HG03558 (cell line): ENCODE measurements at regions not wholly inside any gene's neighbourhood (a gene's known extent, or its start where the extent isn't known, plus 50 kb on each side); places are given as distances from the start of the nearest gene placed in this dataset.
"Not testable (repeated sequence)": the region's sequence is repeated elsewhere in the genome, so short reads cannot be mapped to it uniquely, and the experiment has no call there.

Experiments used
- ATAC-seq: cut with Tn5 transposase; IDR thresholded peaks from one replicate; pipeline ENCODE4 v1.9.1; 2021; ENCODE audit warnings: moderate number of reproducible peaks; ENCODE audit not compliant: unreplicated experiment; ENCODE audit errors: extremely low read depth

- no peak for ATAC-seq
Measured at GRCh38 chr10:109427411-109427810, 495.9 kb downstream of the XPNPEP1 start.

- ATAC-seq: no peak
Measured at GRCh38 chr10:109426987-109427386, 496.3 kb downstream of the XPNPEP1 start.

- ATAC-seq: no peak
Measured at GRCh38 chr10:109418795-109419194, 504.5 kb downstream of the XPNPEP1 start.

- no peak for ATAC-seq
Measured at GRCh38 chr10:109417803-109418202, 505.5 kb downstream of the XPNPEP1 start.

GRCh38 chr10:109412353-109412752, 511.0 kb downstream of the XPNPEP1 start:
- no peak for ATAC-seq

DNA sequence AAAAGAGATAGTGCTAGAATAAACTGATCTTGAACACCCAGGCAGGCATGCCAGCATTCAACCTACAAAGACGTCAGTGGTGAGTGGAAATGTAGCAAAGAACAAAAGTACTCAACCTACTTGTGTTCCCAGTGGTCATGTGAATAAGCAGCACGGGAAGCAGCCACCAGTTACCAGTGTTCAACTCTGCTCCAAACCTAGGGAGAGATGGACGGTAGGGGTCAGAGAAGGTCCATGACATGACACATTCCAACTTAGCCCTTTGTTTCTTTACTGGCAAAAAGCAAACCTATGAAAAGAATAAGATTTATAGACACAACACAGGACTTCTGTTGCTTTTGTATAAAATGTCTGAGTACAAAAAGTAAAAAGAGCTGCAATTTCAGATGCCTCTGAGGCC, 511.4 kb downstream of the XPNPEP1 start:
- ATAC-seq: no peak

- ATAC-seq: no peak
Measured at GRCh38 chr10:109405338-109405737, 518.0 kb downstream of the XPNPEP1 start.

GRCh38 chr10:109403551-109403950, 519.8 kb downstream of the XPNPEP1 start:
- no peak for ATAC-seq

DNA sequence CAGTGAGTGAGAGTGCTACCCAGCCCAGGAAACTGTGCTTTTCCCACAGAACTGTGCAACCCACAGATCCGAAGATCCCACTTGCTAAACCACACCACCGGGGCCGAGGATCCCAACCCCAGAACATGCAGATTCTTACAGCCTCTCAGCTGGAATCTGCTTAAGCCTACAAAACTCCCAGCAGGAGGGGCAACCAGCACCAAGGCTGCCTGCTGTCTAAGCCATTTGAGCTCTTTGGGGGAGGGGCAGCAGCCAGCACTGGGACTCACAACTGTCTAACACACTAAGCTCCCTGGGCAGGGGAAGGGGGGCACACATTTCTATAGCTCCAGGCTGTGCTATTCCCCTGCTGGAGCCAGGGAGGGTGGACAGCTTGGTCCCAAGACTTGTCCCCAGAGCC, 529.9 kb downstream of the XPNPEP1 start:
- ATAC-seq: no peak

GRCh38 chr10:109386921-109387320, 536.4 kb downstream of the XPNPEP1 start:
- ATAC-seq: no peak

DNA sequence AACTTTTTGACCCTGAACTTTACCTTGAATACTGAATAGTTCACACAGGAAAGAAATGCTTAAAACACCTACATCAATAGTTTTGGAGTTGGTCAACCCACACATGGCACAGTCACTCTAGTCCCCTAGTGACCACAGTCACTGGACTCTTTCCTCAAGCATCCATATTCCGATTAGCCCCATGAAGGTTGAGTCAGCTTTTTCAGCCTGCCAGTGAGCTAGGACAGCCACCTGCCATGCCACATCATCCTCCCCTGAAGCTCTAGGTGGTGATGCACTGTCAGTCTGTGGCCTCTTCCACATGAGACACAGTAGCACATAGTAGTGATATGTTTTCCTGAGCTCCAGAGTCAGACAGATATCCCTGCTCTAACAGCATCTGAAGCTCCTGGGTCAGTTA, 537.2 kb downstream of the XPNPEP1 start:
- ATAC-seq: no peak

GRCh38 chr10:109379186-109379585, 544.1 kb downstream of the XPNPEP1 start:
- no peak for ATAC-seq

DNA sequence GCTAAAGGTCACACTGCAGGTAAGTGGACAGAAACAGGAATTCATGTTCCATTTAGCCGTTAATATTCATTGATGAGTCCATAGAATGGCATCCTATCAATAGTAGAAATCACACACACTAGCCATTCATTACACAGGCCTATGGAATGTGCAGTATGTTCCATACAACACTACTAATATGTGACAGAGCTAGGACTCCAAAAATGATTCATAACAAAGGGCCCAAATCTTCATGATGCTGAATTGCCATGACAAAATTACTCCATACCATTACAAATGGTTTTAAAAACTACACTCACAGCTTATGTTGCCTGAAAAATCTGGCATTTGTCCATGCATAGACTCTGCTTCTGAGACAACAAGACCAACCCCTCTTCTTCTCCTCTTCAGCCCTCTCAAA, 549.1 kb downstream of the XPNPEP1 start:
- no peak for ATAC-seq

GRCh38 chr10:109359316-109359715, 564.0 kb downstream of the XPNPEP1 start:
- no peak for ATAC-seq

DNA sequence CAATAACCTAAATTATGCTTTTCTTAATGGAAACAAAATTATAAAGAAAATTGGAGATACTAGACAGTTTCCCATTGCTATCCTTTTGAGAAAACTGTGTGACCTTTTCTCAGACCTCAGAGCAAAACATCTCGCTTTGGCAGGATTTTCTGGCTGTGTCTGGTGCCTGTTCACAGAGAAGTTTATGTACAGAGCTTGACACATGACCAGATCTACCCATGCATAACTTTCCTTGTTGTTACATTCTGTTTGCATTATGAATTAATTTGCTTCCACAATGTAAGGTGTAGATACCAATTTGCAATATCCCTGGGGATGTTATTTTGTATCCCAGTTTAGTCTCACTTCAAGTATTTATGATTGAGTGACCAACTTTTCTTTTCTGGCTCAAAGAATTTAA, 565.0 kb downstream of the XPNPEP1 start:
- no peak for ATAC-seq

- ATAC-seq: no peak
Measured at GRCh38 chr10:109348324-109348723, 575.0 kb downstream of the XPNPEP1 start.

DNA sequence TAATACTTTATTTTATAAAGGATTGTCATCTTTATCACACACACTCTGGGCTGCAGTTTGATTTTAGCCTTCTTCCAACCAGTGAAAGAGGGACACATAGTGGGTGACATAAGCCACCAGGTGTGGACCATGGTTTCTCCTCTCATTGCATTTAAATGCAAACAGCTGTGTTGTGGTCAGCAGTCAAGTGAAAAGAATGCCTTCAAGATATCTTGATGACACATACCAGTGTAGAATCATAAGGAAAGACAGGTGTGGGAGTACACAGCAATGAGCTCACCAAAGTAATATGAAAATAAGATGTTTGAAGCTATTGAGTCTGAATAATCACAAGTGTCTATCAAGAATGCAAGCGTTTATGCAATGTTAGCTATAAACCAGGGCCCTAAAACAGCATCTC, 580.0 kb downstream of the XPNPEP1 start:
- ATAC-seq: no peak

DNA sequence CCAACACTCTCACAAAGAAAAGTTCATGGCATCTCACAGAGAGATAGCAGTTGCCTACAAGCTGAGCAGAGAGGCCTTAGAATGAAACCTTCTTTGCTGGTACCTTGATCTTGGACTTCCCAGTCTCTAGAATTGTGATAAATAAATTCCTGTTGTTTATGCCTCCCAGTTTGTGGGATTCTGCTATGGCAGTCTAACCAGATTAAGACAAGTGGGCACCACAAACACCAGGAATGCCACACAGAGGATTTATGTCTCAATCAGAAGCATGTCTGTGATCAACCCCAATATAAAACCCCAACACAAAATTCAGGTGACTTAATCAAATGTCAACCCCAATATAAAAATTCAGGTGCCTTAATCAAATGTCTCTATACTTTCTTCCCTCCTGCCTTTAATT, 581.3 kb downstream of the XPNPEP1 start:
- no peak for ATAC-seq

DNA sequence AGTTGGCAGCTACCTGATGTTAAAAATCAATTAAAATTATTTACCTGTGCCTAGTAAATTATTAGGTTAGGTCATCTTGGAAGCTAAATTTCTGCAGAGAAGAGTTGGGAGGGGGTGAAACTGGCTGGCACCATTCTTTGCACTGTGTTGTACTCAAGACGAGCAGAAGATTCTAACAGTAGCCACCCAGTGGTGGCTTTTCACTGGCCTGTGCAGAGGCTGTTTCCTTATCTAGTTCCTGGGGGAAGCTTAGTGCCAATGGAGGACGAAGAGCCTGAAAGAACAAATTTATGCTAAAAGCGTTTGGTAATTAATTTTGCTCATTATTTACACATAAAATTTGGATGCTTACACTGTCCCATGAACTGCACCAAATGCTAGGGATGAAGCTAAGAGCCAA, 595.3 kb downstream of the XPNPEP1 start:
- ATAC-seq: no peak

- ATAC-seq: no peak
Measured at GRCh38 chr10:109327266-109327665, 596.0 kb downstream of the XPNPEP1 start.

DNA sequence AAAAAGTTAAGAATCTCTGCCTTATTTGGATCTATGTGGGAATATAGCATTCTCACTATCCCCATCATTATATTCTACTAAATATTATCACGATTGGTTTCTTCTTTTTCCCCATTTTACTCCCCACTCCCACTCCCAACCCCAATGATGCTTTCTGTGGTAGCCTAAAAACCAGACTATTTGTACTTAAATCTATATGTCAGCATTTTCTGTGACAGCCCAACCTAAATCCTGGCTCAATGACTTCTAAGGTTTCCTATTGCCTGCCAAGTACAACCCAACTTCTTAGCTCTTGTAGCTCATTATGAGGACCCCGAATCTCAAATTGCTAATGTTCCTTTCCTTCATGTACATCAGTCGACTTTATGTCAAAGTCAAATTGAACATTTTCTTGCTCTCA, 598.6 kb downstream of the XPNPEP1 start:
- no peak for ATAC-seq

DNA sequence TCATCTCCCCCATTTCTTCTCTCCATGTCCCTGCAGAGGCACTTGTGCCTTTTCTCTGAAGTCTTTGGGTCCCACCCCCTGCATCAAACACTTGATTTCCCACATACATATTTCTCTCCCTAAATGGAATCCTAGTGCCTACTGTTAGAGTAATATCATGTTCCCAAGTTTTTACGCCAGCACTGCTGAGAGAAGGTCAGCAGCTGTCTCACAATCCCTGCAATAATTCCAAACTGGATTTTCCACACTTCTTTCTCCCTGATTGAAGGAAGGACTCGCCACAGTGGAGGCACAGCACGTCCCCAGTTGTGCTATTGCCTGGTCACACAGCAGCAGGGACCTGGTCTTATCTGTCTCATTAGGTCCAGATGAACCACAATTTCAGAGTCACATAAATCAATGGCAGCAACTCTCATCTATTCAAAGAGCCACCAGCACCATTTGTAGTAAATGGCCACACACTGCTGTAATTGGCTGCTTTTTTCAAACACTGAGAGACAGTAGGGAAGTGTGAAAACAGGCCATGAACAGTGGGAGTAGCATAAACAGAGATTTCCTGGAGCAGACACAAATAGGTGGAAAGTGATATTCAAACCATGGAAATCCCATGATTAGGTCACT, 605.5 kb downstream of the XPNPEP1 start:
- no peak for ATAC-seq

GRCh38 chr10:109314016-109314415, 609.3 kb downstream of the XPNPEP1 start:
- not testable (repeated sequence) for ATAC-seq
